ENCODE measurements at regions not wholly inside any gene's neighbourhood (a gene's known extent, or its start where the extent isn't known, plus 50 kb on each side); places are given as distances from the start of the nearest gene placed in this dataset.
"Not testable (repeated sequence)": the region's sequence is repeated elsewhere in the genome, so short reads cannot be mapped to it uniquely, and the experiment has no call there.

- not testable (repeated sequence) for DNase-seq (ENCODE audit: low read depth)
Measured at GRCh38 chr5:34189246-34189645, 146.2 kb upstream of the C1QTNF3 start.

- DNase-seq (ENCODE audit: low read depth): not testable (repeated sequence)
Measured at GRCh38 chr5:34189752-34190411, 146.9 kb upstream of the C1QTNF3 start.

DNA sequence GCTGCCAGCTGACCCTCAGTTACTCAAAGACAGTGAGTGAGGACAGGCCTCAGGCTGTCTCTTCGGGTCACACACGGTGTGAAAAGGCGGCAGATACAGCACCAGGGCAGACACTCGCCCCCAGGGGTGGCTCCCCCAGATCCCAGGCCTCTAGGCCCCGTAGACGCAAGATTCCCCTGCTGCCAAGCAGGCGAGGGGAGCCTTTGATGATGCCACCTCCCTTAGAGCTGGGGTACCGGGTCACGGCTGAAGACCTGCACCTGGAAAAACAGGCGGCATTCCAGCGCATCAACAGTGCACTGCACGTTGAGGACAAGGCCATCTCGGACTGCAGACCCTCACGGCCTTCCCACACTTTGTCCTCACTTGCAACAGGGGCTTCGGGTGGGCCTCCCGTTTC, 147.5 kb upstream of the C1QTNF3 start:
- DNase-seq (ENCODE audit: low read depth): not testable (repeated sequence)

DNA sequence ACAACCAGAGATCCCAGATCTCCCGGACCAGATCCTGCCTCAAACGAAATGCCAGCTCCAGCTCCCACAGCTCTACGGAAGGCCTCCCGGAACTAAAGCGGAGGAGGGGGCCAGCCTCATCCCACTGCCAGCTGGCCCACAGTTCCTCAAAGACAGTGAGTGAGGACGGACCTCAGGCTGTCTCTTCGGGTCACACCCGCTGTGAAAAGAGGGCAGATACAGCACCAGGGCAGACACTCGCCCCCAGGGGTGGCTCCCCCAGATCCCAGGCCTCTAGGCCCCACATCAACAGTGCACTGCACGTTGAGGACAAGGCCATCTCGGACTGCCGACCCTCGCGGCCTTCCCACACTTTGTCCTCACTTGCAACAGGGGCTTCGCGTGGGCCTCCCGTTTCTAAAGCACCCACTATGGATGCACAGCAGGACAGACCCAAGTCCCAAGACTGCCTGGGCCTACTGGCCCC, 148.3 kb upstream of the C1QTNF3 start:
- not testable (repeated sequence) for DNase-seq (ENCODE audit: low read depth)

GRCh38 chr5:34192064-34192922, 149.3 kb upstream of the C1QTNF3 start:
- not testable (repeated sequence) for DNase-seq (ENCODE audit: low read depth)

DNA sequence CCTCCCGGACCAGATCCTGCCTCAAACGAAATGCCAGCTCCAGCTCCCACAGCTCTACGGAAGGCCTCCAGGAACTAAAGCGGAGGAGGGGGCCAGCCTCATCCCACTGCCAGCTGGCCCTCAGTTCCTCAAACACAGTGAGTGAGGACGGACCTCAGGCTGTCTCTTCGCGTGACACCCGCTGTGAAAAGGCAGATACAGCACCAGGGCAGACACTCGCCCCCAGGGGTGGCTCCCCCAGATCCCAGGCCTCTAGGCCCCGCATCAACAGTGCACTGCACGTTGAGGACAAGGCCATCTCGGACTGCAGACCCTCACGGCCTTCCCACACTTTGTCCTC, 149.9 kb upstream of the C1QTNF3 start:
- not testable (repeated sequence) for DNase-seq (ENCODE audit: low read depth)

GRCh38 chr5:34193297-34193696, 150.3 kb upstream of the C1QTNF3 start:
- DNase-seq (ENCODE audit: low read depth): not testable (repeated sequence)

GRCh38 chr5:34193804-34194203, 150.8 kb upstream of the C1QTNF3 start:
- not testable (repeated sequence) for DNase-seq (ENCODE audit: low read depth)

GRCh38 chr5:34196091-34196490, 153.1 kb upstream of the C1QTNF3 start:
- not testable (repeated sequence) for DNase-seq (ENCODE audit: low read depth)

GRCh38 chr5:34205347-34205746, 162.3 kb upstream of the C1QTNF3 start:
- DNase-seq (ENCODE audit: low read depth): not testable (repeated sequence)

DNA sequence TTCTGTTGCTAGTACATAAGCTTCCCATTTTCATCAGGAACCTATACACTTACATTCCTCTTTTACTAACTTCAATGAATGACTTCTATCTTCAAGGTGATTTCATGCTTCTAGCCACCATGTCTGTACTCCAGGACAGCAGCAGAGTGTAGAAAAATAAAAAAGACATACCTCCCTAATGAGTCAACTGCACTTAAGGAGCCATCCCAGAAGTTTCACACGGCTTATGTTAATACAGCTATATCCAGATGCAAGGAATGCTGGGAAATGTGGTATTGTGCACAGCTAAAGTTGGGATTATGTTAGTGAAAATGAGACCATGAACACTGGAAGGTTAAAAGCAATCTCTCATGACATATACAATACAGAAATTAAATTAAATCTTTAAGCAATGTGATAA, 174.4 kb upstream of the C1QTNF3 start:
- DNase-seq (ENCODE audit: low read depth): not testable (repeated sequence)

- not testable (repeated sequence) for DNase-seq (ENCODE audit: low read depth)
Measured at GRCh38 chr5:34221329-34222073, 178.5 kb upstream of the C1QTNF3 start.

DNA sequence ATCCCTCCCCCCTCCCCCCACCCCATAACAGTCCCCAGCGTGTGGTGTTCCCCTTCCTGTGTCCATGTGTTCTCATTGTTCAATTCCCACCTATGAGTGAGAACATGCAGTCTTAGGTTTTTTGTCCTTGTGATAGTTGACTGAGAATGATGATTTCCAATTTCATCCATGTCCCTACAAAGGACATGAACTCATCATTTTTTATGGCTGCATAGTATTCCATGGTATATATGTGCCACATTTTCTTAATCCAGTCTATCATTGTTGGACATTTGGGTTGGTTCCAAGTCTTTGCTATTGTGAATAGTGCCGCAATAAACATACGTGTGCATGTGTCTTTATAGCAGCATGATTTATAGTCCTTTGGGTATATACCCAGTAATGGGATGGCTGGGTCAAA, 180.1 kb upstream of the C1QTNF3 start:
- DNase-seq (ENCODE audit: low read depth): not testable (repeated sequence)

GRCh38 chr5:34230402-34230801, 187.4 kb upstream of the C1QTNF3 start:
- not testable (repeated sequence) for DNase-seq (ENCODE audit: low read depth)

DNA sequence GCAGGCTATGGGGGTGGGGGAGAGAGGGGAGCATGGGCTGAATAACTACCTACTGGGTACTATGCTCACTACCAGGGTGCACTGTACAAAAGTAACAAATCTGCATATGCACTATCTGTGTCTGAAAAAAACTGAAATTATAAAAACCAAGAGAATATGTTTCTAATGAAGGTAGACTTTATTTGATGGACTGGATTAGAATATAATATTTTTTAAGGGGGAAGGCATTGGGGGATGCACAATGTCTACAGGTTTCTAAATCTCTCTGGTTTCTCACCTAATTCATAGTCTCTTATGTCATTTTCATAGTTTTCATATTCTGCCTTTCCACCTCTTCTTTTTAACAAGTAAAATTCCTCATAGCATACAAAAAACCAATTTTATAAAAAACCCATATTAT, 200.8 kb upstream of the C1QTNF3 start:
- DNase-seq (ENCODE audit: low read depth): not testable (repeated sequence)

DNA sequence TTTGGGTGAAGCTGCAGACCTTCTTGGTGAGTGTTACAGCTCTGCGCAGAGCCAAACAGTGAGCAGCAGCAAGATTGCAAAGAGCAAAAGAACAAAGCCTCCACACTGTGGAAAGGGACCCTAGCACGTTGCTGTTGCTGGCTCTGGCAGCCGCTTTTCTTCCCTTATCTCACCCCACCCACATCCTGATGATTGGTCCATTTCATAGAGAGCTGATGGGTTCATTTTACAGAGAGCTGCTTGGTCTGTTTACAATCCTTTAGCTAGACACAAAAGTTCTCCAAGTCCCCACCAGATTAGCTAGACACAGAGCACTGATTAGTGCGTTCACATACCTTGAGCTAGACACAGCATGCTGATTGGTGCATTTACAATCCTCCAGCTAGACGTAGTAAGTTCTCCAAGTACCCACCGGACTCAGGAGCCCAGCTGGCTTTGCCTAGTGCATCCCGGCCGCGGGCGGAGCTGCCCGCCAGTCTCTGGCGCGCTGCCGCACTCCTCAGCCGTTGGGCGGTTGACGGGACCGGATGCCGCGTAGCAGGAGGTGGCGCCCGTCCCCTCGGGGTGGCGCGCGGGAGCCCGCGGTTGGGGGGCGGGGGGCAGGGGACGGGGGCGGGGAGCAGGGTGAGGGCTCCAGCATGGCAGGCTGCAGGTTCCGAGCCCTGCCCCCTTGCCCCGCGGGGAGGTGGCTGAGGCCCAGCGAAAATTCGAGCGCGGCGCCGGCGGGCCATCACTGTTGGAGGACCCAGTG, 201.4 kb upstream of the C1QTNF3 start:
- peak; percentile 67 for DNase-seq (ENCODE audit: low read depth)

DNA sequence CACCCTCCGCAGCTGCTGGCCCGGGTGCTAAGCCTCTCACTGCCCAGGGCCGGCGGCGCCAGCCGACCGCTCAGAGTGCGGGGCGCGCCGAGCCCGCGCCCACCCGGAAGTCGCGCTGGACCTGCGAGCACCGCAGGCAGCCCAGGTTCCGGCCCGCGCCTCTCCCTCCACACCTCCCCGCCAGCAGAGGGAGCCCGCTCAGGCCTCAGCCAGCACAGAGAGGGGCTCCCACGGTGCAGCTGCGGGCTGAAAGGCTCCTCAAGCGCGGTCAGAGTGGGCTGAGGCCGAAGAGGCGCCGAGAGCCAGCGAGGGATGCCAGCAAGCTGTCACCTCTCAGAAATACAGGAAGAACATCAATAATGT, 202.0 kb upstream of the C1QTNF3 start:
- DNase-seq (ENCODE audit: low read depth): peak; percentile 34

DNA sequence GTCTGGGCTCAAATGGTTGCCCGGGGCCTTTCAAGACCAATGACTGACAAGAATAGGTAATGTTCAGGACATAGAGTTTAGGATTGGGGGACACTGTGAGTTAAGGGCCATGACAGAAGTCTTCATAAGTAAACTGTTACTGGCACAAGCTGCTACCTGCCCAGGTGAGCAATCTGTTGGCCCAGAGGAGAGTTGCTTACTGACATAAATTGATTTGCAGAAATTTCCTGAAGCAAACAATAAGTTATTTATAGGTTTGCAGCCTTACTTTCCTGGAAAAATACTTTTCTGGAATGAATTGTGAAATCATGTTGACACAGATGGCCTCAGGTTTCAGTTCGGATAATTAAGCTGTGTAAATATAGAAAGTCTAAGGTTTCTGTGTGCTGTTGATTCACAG, 202.8 kb upstream of the C1QTNF3 start:
- DNase-seq (ENCODE audit: low read depth): not testable (repeated sequence)

GRCh38 chr5:34258598-34258997, 215.6 kb upstream of the C1QTNF3 start:
- not testable (repeated sequence) for DNase-seq (ENCODE audit: low read depth)

DNA sequence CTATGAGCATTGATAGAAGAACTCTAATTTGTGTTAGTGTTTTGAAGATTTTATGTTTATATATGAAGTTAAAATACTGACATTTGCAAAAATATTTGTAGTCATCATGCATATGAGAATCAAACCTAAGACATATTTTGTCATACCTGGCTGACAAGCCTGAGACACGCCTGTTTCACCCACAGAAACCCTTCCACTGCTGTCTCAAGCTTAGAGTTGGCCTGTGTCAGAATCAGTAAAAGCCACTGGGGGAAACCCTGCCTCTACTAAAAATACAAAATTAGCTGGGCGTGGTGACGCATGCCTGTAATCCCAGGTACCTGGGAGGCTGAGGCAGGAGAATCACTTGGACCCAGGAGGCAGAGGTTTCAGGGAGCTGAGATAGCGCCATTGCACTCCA, 218.0 kb upstream of the C1QTNF3 start:
- DNase-seq (ENCODE audit: low read depth): not testable (repeated sequence)

GRCh38 chr5:34266151-34266550, 223.1 kb upstream of the C1QTNF3 start:
- not testable (repeated sequence) for DNase-seq (ENCODE audit: low read depth)

- not testable (repeated sequence) for DNase-seq (ENCODE audit: low read depth)
Measured at GRCh38 chr5:34296759-34297158, 253.7 kb upstream of the C1QTNF3 start.
